GM18519 (cell line): ENCODE measurements at regions not wholly inside any gene's neighbourhood (a gene's known extent, or its start where the extent isn't known, plus 50 kb on each side); places are given as distances from the start of the nearest gene placed in this dataset.
"Not testable (repeated sequence)": the region's sequence is repeated elsewhere in the genome, so short reads cannot be mapped to it uniquely, and the experiment has no call there.

Experiments
- ATAC-seq: cut with Tn5 transposase; IDR thresholded peaks from one replicate; pipeline ENCODE4 v1.9.1; 2021; ENCODE audit warnings: mild to moderate bottlenecking, moderate library complexity; ENCODE audit not compliant: unreplicated experiment, low FRiP score

DNA sequence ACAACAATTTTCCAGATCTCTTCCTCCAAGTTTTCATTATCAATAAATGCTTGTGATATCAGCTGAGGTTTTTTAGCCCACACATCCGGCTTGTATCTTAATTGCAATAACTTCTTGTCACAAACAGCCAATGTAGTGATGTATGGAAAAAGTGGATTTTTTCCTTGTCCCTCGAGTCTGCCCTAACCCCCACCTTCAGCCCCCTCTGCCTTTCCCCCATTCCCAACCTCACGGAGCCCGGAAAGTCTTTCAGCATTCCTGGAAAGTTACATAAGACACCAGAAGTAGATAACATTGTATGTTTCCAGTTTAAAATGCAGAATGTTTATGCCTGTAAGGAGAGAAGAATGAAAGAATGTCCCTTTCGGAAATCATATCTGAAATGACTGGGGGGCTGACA, 179.2 kb upstream of the PHACTR1 start:
- no peak for ATAC-seq

DNA sequence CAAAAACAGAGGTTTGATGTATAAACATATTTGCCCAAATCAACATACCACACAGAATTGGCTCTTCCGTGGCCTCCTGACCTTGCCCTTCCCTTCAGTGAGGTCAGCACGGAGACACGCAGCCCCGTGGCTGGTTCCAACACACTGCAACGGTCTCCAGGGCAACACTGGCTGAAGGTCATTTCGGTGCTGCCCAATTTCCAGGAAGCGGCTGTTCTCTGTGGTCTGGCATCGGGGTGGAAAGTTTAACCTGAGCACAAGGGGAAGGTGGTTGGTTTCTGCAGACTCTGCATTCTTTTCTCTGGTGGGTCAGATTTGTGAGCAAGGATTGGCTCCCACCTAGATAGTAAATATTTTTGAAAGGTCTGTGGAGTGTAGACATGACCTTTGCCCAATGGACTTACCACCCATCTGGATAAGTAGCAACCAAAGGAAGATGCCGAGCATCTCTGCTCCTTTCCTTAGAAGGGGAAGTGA, 177.6 kb upstream of the PHACTR1 start:
- ATAC-seq: no peak

DNA sequence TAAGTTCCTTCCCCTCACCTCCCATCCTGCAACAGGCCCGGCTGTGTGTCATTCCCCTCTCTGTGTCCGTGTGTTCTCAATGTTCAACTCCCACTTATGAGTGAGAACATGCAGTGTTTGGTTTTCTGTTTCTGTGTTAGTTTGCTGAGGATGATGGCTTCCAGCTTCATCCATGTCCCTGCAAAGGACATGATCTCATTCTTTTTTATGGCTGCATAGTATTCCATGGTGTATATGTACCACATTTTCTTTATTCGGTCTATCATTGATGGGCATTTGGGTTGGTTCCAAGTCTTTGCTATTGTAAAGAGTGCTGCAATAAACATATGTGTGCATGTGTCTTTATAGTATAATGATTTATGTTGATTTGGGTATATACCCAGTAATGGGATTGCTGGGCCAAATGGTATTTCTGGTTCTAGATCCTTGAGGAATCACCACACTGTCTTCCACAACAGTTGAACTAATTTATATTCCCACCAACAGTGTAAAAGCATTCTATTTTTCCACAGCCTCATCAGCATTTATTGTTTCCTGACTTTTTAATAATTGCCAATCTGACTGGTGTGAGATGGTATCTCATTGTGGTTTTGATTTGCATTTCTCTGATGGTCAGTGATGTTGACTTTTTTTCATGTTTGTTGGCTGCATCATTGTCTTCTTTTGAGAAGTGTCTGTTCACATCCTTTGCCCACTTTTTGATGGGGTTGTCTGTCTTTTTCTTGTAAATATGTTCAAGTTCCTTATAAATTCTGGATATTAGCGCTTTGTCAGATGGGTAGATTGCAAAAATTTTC, 174.1 kb upstream of the PHACTR1 start:
- not testable (repeated sequence) for ATAC-seq

DNA sequence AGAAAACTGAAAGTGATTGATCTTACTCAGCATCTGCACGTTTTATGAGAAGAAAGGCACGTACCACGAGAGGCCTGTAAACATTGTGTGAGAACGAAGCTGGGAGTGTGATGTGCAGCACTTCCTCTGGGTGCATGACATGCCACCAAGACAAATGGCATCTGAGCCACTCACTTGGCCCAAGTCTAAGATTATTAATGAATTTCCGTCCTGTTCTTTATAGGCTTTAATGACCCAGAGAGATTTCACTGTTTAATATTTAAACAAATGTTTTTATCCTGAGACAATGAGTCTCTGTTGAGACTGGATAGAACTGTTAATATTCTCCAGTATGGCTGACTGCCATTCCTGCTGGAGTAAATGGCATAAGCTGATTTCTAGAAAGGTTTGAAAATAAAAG, 172.6 kb upstream of the PHACTR1 start:
- ATAC-seq: no peak

DNA sequence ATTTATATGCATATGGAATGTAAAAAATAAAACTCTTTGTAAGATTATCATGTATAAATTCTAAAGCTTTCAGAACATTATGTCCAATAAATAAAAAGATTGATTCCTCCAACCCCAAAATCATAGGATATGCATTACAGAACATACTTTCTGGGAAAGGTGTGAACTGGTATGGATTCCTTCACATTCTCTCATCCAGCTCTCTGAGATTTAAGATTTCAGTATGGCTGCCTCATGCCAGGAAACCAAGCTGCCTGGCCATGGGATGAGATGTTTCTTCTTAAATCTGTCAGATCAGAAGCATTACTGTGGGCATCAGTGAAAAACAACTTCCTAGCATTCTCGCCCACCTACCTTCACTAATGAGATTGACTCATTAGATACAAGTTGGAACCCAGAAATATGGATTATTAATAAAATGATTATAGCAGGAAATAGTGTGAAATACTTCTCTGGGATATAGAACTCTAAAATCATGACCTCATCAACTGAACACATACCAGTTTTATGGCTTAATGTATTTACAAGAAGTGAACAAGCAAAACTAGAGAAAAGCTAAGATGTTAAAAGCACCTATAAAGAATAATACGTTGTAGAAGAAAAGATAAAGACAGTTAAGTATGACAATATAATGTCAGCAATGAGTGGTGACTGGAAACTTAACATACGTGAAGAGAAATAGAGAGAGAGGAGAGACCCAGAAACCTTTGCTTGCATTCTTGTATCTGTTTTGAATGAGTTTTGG, 171.6 kb upstream of the PHACTR1 start:
- no peak for ATAC-seq

DNA sequence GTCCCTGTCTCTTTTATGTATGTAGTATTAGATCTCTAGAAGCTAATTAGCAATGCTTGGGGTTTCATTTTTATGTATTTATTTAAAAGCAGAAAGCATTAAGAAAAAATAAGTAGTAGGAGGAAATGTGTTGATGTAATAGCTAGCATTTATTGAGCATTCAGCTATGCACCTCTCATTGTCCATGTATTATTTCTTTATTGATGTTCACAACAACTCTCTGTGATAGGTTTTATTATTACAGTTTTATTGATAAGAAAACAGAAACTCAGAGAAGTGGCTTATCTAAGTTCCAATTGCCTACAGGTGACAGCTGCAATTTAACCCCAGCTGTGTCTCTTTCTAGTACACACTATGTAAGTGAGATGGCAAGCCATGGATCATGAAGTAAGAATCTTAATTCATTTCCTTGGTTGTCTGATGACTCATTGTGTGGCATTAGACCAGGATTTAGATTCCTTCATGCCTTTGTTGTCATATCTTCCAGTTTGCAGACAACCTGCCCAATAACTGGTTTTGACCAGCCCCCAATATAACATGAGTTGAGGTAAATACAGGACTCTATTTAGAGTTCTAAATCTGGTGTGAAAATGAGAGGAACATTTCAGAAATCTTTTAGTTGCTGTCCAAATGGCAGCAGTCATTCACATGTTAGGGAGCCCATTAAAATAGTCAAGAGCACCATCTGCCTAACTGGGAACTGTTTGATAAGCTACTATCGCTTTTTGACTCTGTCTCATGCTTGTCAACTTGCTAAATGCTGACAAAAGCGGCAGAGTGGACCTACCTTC, 170.8 kb upstream of the PHACTR1 start:
- ATAC-seq: no peak

DNA sequence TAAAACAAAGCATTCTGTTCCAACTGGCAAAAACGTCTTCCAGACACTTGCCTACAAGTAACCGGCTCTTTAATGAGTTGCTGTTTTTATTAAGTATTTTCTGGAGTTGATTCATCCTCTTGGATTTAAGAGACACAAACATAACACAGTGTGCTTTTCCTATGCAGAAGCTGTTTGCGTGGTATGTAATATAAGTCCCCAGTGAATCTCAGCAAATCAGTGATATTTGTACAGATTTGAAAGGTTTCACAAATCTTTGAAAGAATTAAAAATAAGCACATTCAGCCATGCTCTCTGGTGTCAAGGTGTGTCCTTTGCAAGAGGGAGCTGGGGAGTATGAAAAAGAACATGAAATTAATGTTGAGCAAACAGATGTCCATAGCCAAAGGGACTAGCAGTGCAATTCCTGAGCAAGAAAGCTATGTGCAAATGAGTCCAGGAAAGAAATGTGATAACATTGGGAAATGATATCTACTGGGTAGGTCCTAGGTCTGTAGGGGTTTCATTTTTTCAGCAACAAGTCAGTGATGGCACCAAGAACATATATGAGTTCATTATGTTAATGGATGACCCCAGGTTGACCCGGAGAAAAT, 170.1 kb upstream of the PHACTR1 start:
- ATAC-seq: no peak

DNA sequence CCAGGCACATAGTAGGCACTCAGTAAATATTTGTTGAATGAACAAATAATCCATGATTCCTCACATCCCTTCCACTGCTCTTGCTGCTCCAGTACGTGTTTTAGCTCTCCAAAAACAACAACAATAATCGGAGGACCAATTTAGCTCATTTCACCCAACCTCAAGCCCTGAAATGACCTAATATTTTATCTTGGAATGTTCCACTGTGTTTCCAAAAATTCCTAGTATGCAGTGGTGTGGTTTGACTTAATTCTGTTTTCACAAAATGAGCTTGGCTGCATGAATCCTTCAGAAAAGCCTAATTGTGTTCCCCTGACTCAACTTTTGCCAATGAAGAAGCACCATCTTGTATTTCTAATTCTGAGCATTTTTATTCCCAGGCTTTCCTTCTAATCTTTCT, 168.0 kb upstream of the PHACTR1 start:
- no peak for ATAC-seq

DNA sequence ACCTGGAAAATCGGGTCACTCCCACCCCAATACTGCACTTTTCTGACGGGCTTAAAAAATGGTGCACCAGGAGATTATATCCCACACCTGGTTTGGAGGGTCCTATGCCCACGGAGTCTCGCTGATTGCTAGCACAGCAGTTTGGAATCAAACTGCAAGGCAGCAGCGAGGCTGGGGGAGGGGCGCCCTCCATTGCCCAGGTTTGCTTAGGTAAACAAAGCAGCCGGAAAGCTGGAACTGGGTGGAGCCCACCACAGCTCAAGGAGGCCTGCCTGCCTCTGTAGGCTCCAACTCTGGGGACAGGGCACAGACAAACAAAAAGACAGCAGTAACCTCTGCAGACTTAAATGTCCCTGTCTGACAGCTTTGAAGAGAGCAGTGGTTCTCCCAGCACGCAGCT, 167.1 kb upstream of the PHACTR1 start:
- ATAC-seq: not testable (repeated sequence)

DNA sequence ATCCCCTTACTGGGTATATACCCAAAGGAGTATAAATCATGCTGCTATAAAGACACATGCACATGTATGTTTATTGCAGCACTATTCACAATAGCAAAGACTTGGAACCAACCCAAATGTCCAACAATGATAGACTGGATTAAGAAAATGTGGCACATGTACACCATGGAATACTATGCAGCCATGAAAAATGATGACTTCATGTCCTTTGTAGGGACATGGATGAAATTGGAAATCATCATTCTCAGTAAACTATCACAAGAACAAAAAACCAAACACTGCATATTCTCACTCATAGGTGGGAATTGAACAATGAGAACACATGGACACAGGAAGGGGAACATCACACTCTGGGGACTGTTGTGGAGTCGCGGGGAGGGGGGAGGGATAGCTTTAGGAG, 161.7 kb upstream of the PHACTR1 start:
- not testable (repeated sequence) for ATAC-seq

DNA sequence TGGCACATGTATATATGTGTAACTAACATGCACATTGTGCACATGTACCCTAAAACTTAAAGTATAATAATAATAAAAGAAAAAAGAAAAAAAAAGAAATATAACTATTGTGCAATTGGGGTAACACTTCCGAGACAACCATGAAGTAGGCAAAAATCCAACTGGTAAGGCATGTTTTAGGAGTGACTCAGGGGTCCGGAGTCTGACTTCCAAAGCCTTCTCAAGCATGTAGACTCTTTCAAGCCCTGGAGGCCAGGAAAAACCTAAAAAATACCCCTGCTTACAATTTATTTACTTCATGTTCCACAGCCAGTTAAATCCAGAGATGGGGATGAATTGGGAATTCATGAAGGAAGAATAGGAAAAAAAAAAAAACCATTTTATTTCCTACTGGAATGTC, 161.3 kb upstream of the PHACTR1 start:
- ATAC-seq: no peak

DNA sequence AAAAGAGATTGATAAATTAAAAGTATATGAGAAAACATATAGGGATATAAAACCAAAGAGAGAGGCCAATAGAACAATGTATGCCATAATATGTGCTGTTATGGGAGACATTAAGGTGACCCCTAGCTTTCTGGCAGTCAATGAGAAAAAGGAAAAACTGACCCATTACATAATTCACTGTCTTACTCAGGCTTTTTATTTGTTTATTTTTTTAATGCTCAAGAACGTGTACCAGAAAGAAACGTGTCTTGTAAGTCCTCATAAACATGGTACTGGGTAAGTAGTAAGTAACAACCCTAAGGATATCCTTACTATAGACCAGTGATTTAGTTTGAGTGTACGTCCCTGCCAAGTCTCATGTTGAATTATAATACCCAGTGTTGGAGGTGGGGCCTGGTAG, 160.8 kb upstream of the PHACTR1 start:
- no peak for ATAC-seq

DNA sequence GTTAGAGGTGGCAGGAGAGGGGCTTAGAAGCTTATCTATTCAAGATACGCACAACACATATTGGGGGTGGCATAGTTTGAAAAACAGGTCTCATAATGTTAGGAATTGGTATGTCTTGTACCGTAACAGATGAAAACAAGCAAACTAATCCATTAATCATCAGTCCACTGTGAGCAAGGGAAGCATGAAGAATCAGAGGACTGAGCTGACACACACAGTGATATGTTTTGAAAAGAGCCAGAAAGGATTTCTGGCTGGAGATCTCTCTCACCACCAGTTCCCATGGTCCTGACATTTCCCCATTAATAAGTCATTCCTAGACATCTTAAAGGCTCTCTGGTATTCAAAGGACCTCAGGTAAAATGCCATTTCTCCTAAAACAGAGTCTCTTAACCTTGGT, 158.8 kb upstream of the PHACTR1 start:
- no peak for ATAC-seq

DNA sequence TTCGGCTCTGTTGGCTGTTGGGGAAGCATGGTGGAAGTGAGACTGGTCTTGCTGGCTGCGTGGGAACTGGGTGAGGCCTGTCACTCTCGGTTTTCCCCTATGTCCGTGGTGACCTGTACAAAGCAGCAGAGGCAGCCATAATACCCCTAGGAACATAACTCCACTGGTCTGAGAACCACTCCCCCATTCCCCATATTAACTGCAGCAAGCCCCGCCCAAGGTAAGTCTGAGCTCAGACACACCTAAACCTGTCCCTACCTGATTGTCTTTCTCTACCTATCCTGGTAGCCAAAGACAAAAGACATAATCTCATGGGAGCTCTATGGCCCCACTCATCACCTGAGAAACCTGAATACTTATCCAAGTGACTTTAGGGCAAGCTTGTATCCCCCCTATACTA, 156.3 kb upstream of the PHACTR1 start:
- no peak for ATAC-seq

DNA sequence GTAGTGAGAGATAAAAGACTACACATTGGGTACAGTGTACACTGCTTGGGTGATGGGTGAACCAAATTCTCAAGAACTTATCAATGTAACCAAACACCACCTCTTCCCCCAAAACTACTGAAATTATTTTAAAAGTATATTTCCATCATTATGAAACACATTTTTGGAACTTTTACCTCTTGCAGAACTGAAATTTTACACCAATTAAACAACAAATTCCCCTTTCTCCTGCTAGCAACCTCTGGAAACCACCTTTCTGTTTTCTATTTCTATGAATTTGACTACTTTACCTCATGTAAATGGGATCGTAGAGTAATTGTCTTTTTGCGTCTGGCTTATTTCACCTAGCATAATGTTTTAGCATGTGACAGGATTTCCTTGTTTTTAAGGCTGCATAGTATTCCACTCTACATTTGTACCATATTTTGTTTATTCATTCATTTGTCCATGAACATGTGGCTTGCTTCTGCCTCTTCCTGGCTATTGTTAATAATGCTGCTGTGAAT, 149.9 kb upstream of the PHACTR1 start:
- no peak for ATAC-seq

DNA sequence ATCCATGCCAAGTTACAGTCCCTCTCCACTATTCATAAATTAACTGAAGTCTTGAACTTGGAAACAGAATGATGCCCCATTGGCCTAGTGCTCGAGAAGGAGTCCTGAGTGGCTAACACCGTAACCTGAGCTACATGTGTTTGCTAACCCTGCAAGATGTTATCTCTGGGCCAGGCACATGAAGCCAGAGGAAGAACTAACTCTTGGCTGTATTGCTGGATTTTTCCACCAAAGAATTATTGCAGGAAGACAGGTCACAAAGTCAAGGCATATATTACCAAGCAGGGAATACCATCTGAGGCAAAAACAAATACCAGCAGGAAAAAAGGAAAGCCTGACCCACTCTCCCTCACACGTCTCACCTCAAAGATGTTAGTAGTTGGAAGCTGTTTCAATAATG, 148.9 kb upstream of the PHACTR1 start:
- no peak for ATAC-seq

DNA sequence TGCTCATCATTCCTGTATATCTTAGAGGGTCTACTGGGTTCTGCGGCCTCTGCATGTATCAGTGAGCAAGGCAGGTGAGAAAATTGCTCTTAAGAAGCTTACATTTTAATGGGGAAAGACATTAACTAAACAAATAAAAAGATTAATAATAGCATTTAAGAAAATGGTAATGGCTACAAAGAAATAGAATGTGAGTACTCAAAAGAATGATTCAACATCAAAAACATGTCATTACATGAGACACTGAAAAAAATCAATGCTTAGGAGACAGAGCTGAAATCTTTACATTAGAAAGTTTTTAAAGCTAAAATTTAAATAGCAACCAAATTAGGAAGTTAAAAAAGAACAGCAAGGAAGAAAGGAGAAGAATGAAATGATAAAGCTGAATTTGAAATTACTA, 146.9 kb upstream of the PHACTR1 start:
- no peak for ATAC-seq

DNA sequence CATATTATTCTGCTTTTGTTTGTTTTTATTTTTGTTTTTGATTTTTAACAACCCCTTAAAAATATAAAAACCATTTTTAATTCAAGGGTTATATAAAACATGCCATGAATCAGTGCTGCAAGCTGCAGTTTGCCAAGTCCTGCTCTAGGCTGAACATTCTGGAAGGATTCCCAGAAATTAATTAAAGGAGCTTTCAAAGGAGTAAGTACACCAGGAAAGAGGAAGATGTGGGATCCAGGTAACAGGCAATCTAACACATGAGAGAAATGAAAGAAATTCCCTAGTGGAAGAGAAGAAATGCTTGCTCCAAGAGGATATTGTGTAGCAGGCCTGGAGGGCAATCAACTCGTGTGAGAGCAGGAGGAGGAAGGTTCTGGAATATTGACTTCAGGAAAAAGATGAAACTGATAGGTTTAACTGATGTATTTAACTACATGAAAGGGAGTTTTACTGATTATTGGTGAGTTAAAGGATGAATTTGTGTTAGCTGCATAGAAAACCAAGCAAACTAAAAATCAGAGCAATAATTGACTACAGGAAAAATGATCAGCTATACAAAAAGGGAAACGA, 146.0 kb upstream of the PHACTR1 start:
- no peak for ATAC-seq

DNA sequence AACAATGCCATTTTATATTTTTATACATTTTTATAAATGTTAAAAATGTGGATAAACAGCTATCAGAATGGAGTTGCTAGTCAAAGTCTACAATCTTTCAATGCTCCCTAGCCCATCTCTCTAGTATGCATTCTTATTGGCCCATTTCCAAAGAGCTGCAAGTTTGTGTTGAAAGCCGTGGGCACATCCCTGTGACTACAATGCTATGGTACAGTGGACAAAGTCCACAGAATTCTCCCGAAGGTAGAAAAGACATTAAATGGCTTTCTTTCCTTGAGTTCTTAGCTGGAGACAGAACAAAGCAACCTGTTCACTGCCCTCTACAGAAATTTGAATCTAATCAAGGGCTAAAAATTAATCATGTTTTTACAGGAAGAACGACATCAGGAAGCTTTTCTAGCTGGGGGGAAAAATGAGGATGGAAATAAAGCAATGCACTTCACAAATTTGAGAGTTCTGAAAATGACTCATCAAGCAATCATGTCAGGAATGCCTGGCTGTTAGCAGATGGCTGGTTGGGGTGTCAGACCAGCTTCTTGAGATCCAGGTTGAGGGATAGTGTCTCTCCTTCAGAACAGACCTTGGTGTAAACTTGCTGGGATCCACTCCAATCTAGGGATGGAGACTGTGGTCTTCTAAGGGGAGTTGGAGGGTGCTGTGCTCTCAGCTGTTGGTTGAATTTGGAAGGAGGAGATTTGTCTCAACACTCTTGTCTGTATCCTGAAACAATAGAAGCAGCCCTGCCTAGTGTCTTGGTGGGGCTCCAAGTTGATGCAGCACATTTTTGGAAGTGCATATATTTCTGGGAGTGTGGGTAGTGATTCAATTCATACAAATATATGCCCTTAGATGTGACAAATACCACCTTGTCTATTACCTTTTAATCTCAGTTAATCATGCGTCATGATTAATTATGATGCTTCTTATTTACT, 143.4 kb upstream of the PHACTR1 start:
- ATAC-seq: no peak
